ENCODE measurements at regions not wholly inside any gene's neighbourhood (a gene's known extent, or its start where the extent isn't known, plus 50 kb on each side); places are given as distances from the start of the nearest gene placed in this dataset.
"Not testable (repeated sequence)": the region's sequence is repeated elsewhere in the genome, so short reads cannot be mapped to it uniquely, and the experiment has no call there.

- intact Hi-C loops (cut with DNase I), result no loop called here
These were observed 199.2 kb downstream of the MBL2 start for GRCh38 chr10:52573347-52573746.

GRCh38 chr10:52574697-52575096, 197.9 kb downstream of the MBL2 start:
- no peak for DNase-seq (ENCODE audit: low spot score)
- intact Hi-C loops (cut with DNase I), result no loop called here

More at GRCh38 chr10:52573347-52573746, 199.2 kb downstream of the MBL2 start:
- no peak for DNase-seq (ENCODE audit: low spot score)

GRCh38 chr10:52577047-52577446, 195.5 kb downstream of the MBL2 start:
- no peak for DNase-seq (ENCODE audit: low spot score)
- intact Hi-C loops (cut with DNase I), result no loop called here

- DNase-seq (ENCODE audit: low spot score), result no peak
- intact Hi-C loops (cut with DNase I), result no loop called here
These were observed 193.6 kb downstream of the MBL2 start for GRCh38 chr10:52578871-52579405.

GRCh38 chr10:52581636-52582035, 190.9 kb downstream of the MBL2 start:
- intact Hi-C loops (cut with DNase I); DNase-seq (ENCODE audit: low spot score): not testable (repeated sequence)

- no peak for DNase-seq (ENCODE audit: low spot score)
- intact Hi-C loops (cut with DNase I), result no loop called here
These were observed 189.2 kb downstream of the MBL2 start for GRCh38 chr10:52583336-52583735.

GRCh38 chr10:52586710-52587109, 185.9 kb downstream of the MBL2 start:
- no peak for DNase-seq (ENCODE audit: low spot score)
- intact Hi-C loops (cut with DNase I), result no loop called here

- intact Hi-C loops (cut with DNase I), result no loop called here
- DNase-seq (ENCODE audit: low spot score), result no peak
These were observed 175.3 kb downstream of the MBL2 start for GRCh38 chr10:52597189-52597863.

GRCh38 chr10:52598936-52599335, 173.6 kb downstream of the MBL2 start:
- intact Hi-C loops (cut with DNase I), result no loop called here
- no peak for DNase-seq (ENCODE audit: low spot score)

GRCh38 chr10:52599551-52600200, 172.9 kb downstream of the MBL2 start:
- intact Hi-C loops (cut with DNase I), result no loop called here
- DNase-seq (ENCODE audit: low spot score), result no peak

- intact Hi-C loops (cut with DNase I); DNase-seq (ENCODE audit: low spot score): not testable (repeated sequence)
These were observed 168.5 kb downstream of the MBL2 start for GRCh38 chr10:52604131-52604530.

- intact Hi-C loops (cut with DNase I), result no loop called here
- DNase-seq (ENCODE audit: low spot score), result no peak
These were observed 163.5 kb downstream of the MBL2 start for GRCh38 chr10:52609071-52609470.

GRCh38 chr10:52609626-52610240, 162.9 kb downstream of the MBL2 start:
- intact Hi-C loops (cut with DNase I), result no loop called here
- DNase-seq (ENCODE audit: low spot score), result no peak

- DNase-seq (ENCODE audit: low spot score), result no peak
- intact Hi-C loops (cut with DNase I), result no loop called here
These were observed 157.3 kb downstream of the MBL2 start for GRCh38 chr10:52615331-52615730.

GRCh38 chr10:52615756-52616394, 156.7 kb downstream of the MBL2 start:
- no peak for DNase-seq (ENCODE audit: low spot score)
- intact Hi-C loops (cut with DNase I), result no loop called here

GRCh38 chr10:52616395-52616764, 156.2 kb downstream of the MBL2 start:
- no peak for DNase-seq (ENCODE audit: low spot score)
- intact Hi-C loops (cut with DNase I), result no loop called here

GRCh38 chr10:52617346-52617745, 155.2 kb downstream of the MBL2 start:
- no peak for DNase-seq (ENCODE audit: low spot score)
- intact Hi-C loops (cut with DNase I), result no loop called here

- intact Hi-C loops (cut with DNase I), result no loop called here
These were observed 153.5 kb downstream of the MBL2 start for GRCh38 chr10:52619052-52619451.

GRCh38 chr10:52621635-52622079, 150.9 kb downstream of the MBL2 start:
- no peak for DNase-seq (ENCODE audit: low spot score)
- intact Hi-C loops (cut with DNase I), result no loop called here

More at GRCh38 chr10:52619052-52619451, 153.5 kb downstream of the MBL2 start:
- no peak for DNase-seq (ENCODE audit: low spot score)

GRCh38 chr10:52623761-52624160, 148.8 kb downstream of the MBL2 start:
- DNase-seq (ENCODE audit: low spot score), result no peak
- intact Hi-C loops (cut with DNase I), result no loop called here

Data from posterior vena cava (tissue), 2 donors.